GM13976 (cell line): ENCODE measurements at regions not wholly inside any gene's neighbourhood (a gene's known extent, or its start where the extent isn't known, plus 50 kb on each side); places are given as distances from the start of the nearest gene placed in this dataset.

Source experiments
- DNase-seq: peaks from one replicate; pipeline ENCODE4 v3.0.0; 2012; ENCODE audit warnings: low spot score
- in situ Hi-C: fragments of 300-500 bp; cut with MboI; formaldehyde crosslinking; loops from one replicate; pipeline ENCODE4 v1.12.0; 2022; ENCODE audit warnings: low sequenced_read_pairs, mixed read lengths, inconsistent platforms; ENCODE audit not compliant: unreplicated experiment
- TF ChIP-seq, protein P1 (sequence below): IDR thresholded peaks from 2 replicates; pipeline ENCODE4 v1.5.1; 2012; ENCODE audit warnings: borderline replicate concordance, mild to moderate bottlenecking; ENCODE audit not compliant: insufficient read depth; ENCODE audit errors: extremely low read depth, missing control alignments, control extremely low read depth

DNA sequence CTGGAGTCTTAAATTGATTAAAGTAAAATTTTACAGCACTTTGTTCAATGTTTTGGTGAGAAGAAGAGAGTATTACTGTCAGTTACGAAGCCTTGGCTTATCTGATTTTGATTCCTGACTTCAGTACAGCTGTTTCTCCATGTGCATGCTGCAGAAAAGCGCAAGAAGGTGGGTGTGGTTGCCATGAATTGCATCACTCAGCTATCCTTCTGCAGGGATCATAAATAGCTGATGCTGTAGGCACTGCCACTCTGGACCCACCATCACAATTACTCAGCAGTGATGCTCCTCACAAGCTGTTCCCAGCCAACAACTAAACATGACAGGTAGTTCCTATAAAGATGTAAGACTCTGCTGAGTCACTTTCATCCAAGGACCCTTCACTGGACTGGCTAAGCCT lies 321.2 kb downstream of the IRS2 start:
- no peak for DNase-seq
- TF ChIP-seq, protein P1, sequence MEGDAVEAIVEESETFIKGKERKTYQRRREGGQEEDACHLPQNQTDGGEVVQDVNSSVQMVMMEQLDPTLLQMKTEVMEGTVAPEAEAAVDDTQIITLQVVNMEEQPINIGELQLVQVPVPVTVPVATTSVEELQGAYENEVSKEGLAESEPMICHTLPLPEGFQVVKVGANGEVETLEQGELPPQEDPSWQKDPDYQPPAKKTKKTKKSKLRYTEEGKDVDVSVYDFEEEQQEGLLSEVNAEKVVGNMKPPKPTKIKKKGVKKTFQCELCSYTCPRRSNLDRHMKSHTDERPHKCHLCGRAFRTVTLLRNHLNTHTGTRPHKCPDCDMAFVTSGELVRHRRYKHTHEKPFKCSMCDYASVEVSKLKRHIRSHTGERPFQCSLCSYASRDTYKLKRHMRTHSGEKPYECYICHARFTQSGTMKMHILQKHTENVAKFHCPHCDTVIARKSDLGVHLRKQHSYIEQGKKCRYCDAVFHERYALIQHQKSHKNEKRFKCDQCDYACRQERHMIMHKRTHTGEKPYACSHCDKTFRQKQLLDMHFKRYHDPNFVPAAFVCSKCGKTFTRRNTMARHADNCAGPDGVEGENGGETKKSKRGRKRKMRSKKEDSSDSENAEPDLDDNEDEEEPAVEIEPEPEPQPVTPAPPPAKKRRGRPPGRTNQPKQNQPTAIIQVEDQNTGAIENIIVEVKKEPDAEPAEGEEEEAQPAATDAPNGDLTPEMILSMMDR = no peak
- in situ Hi-C loops = no loop called here

DNA sequence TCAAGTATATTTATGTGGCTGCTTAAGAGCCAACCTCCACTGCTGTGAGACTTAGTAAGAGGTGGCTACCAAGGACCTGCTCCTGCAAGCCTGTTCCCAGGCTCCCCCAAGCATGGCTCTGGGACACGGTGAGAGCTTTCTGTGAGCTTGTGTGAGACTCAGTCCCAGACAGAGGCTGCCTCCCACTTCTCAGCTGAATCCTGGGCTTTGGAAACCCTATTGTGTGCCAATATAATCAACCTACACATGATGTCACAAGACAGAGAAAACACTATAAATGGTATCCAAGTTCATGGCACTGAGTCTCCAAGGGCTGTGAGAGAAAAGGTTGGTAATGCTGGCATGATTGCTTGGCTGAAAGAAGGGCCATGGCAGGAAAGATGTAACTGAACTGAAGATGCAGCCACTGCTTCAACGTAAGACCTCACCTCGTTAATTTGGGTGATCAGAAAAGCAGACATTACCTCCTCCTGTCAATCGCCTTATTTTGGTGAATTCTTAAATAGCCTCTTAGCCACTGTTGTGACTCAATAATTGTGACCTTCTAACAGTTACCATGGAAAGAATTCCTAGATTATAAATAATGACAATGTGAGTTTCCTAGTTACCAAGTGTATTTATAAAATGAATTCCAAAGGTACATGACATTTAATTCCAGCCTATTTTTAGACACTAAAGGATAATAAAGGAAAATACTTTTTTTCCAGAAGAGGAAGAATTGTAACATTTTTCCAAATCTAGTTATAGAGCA lies 332.0 kb downstream of the IRS2 start:
- DNase-seq = no peak
- TF ChIP-seq, protein P1 = no peak
- in situ Hi-C loops = no loop called here

DNA sequence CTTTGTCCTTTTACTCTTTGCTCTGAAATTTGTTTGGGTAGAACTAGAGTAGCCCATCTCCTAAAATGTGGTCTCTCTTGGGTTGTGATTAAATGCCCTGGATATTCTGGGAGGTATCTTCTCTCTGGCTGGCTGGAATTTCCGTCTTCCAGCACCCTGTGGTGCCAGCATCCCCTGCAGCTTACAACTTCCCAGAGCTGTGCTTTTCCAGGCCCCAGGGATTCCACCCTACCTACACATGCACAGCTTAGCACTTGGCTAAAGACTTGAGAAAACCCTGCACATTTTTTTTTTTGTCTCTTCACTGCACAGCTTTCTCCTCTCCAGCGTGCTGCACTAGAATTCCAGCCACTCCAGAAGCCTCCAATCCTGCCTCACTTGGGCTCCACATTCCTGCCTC lies 334.7 kb downstream of the IRS2 start:
- TF ChIP-seq, protein P1 = no peak
- no peak for DNase-seq
- in situ Hi-C loops = no loop called here

DNA sequence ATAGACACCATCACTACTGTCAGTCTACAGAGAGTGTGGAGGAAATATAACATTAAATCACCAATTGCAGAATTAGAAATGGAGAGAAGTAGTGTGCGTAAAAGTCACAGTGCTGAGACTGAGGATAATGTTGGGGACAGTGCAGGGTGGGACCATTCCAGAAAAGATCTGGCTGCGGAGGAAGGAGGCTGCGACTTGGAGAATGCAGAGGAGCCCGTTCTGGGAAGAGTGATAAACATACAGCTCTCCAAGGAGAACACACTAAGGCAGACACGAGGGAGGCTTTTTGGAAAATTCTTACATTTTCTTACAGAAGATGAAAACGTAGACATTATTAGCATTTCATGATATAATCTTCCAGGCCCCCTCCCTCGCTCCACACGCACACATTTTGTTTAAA lies 337.8 kb downstream of the IRS2 start:
- no peak for DNase-seq
- in situ Hi-C loops = no loop called here
- TF ChIP-seq, protein P1 = no peak

DNA sequence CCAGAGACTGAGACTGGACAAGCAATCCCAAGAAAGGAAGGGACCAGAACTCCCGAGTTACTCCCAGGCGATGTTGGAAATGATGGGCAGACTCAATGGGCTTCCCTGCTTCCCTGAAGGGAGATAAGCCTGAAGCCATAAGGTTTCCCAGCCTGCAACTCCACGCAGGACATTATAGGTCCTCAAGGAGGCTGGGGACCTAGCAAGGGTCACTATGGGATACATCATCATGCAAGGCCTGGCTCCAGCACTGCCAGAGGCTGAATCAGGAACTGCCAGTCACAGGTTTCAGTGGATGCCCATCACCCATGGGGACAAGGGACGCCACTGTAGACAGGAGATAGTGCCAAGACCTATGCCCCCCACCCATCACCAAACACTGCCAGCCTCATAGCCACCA lies 338.7 kb downstream of the IRS2 start:
- TF ChIP-seq, protein P1 = no peak
- no peak for DNase-seq

DNA sequence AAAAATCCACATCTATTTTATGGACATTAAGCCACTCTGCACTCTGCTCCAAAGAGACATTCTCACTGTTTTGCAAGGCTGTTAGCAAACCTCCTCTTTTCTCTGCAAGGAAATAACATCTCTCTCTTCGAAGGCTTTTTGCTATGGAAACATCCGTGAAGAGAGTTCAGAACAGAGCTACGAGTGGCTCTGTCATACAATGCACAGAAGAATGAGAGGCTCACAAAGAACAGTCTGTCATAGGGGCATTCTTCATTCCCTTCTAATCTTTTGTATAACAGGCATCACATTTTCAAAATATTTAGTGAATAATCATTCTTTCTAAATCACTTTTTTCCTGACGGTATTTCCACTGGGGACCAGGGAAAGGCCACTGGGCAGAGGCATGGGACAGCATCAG lies 346.1 kb downstream of the IRS2 start:
- in situ Hi-C loops = no loop called here
- DNase-seq = no peak
- TF ChIP-seq, protein P1 = no peak

More for the DNA sequence above, 338.7 kb downstream of the IRS2 start:
- in situ Hi-C loops = no loop called here
